ENCODE measurements at regions not wholly inside any gene's neighbourhood (a gene's known extent, or its start where the extent isn't known, plus 50 kb on each side); places are given as distances from the start of the nearest gene placed in this dataset.

DNA sequence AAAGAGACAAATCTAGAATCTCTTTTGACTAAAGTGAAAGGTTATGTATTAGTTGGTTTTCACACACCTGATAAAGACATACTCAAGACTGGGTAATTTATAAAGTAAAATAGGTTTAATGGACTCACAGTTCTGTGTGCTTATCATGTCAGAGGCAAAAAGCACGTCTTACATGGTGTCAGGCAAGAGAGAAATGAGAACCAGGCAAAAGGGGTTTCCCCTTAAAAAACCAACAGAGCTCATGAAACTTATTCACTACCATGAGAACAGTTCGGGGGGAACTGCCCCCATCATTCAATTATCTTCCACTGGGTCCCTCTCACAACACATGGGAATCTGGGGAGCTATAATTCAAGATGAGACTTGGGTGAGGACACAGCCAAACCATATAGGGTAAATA is 486.8 kb downstream of the DACH1 start:
- no peak for TF ChIP-seq ZFP30 (CRISPR knock-in tag; IDR thresholded peaks at IDR 0.05)
- TF ChIP-seq RARB (CRISPR knock-in tag; IDR thresholded peaks at IDR 0.05): no peak
- no peak for TF ChIP-seq TOX (CRISPR knock-in tag; IDR thresholded peaks at IDR 0.05; ENCODE audit: borderline replicate concordance)
- TF ChIP-seq CSRNP3 (CRISPR knock-in tag; IDR thresholded peaks at IDR 0.05): no peak
- TF ChIP-seq, protein P1, sequence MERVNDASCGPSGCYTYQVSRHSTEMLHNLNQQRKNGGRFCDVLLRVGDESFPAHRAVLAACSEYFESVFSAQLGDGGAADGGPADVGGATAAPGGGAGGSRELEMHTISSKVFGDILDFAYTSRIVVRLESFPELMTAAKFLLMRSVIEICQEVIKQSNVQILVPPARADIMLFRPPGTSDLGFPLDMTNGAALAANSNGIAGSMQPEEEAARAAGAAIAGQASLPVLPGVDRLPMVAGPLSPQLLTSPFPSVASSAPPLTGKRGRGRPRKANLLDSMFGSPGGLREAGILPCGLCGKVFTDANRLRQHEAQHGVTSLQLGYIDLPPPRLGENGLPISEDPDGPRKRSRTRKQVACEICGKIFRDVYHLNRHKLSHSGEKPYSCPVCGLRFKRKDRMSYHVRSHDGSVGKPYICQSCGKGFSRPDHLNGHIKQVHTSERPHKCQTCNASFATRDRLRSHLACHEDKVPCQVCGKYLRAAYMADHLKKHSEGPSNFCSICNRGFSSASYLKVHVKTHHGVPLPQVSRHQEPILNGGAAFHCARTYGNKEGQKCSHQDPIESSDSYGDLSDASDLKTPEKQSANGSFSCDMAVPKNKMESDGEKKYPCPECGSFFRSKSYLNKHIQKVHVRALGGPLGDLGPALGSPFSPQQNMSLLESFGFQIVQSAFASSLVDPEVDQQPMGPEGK (CRISPR knock-in tag; IDR thresholded peaks at IDR 0.05; ENCODE audit: borderline replicate concordance): no peak
- TF ChIP-seq PPARA (CRISPR knock-in tag; IDR thresholded peaks at IDR 0.05; ENCODE audit: borderline replicate concordance): no peak
- no peak for TF ChIP-seq BACH2 (CRISPR knock-in tag; IDR thresholded peaks at IDR 0.05; ENCODE audit: borderline replicate concordance)

Measured in SK-N-SH treated with all-trans-retinoic acid at 6 μM for 48 hours (cell line).